IMR-90 (cell line): ENCODE measurements at regions not wholly inside any gene's neighbourhood (a gene's known extent, or its start where the extent isn't known, plus 50 kb on each side); places are given as distances from the start of the nearest gene placed in this dataset.

ENCODE experiments used
- ATAC-seq: fragments of 200-7000 bp; cut with Tn5 transposase; 2 replicates; pipeline ENCODE4 v1.9.1; 2020; ENCODE audit warnings: low read depth, mild to moderate bottlenecking, moderate library complexity
- BruUV-seq: library from RNA; stranded (reverse); fragments of 400-500 nt; replicated peaks from 2 replicates; lab custom pipeline; 2021; lab: Mats Ljungman, UMichigan
- CTCF ChIA-PET: fragments of 300-600 bp; formaldehyde crosslinking; extraction: SDS; loops from one replicate; lab custom pipeline; 2021; ENCODE audit warnings: antibody characterized with exemption; lab: Yijun Ruan, JAX
- POLR2A ChIA-PET: fragments of 300-600 bp; sonication (Branson Sonifier 250); formaldehyde crosslinking; loops from one replicate; lab custom pipeline; 2022; ENCODE audit warnings: antibody characterized with exemption; ENCODE audit not compliant: unreplicated experiment; lab: Charles Lee
- DNase-seq: peaks from one replicate; pipeline ENCODE4 v3.0.0; 2013
- H2AFZ ChIP-seq: replicated peaks from 2 replicates; pipeline ENCODE3; 2013; ENCODE audit warnings: low read length, mild to moderate bottlenecking; ENCODE audit not compliant: poor library complexity
- H2AK5ac ChIP-seq: 2 replicates; pipeline ENCODE4 v1.6.1; 2013; ENCODE audit warnings: low read depth, low read length, inconsistent platforms
- H2AK9ac ChIP-seq: replicated peaks from 2 replicates; pipeline ENCODE3; 2013; ENCODE audit warnings: mild to moderate bottlenecking, low read depth, low read length, moderate library complexity; ENCODE audit not compliant: poor library complexity
- H2BK120ac ChIP-seq: 2 replicates; pipeline ENCODE4 v1.6.1; 2013; ENCODE audit warnings: low read depth, low read length, inconsistent platforms
- H2BK15ac ChIP-seq: 3 replicates; pipeline ENCODE4 v1.6.1; 2013; ENCODE audit warnings: low read depth, low read length, inconsistent platforms
- H2BK20ac ChIP-seq: 2 replicates; pipeline ENCODE4 v1.6.1; 2013; ENCODE audit warnings: low read depth, mild to moderate bottlenecking, inconsistent platforms, low read length, moderate library complexity
- H2BK5ac ChIP-seq: 2 replicates; pipeline ENCODE4 v1.6.1; 2013; ENCODE audit warnings: mild to moderate bottlenecking, low read depth, low read length, inconsistent platforms; ENCODE audit not compliant: poor library complexity, severe bottlenecking
- H3K14ac ChIP-seq: replicated peaks from 2 replicates; pipeline ENCODE4 v1.6.1; 2013; ENCODE audit warnings: low read depth, low read length, inconsistent platforms
- H3K18ac ChIP-seq: 2 replicates; pipeline ENCODE4 v1.6.1; 2013; ENCODE audit warnings: low read depth, low read length, control low read depth
- H3K23ac ChIP-seq: 2 replicates; pipeline ENCODE4 v1.6.1; 2013; ENCODE audit warnings: low read depth, low read length, inconsistent platforms
- H3K27ac ChIP-seq: 2 replicates; pipeline ENCODE4 v1.5.1; 2013; ENCODE audit warnings: mild to moderate bottlenecking, control low read depth, low read length; ENCODE audit not compliant: insufficient read depth
- H3K27me3 ChIP-seq: 2 replicates; pipeline ENCODE4 v1.6.1; 2013; ENCODE audit warnings: low read length; ENCODE audit not compliant: control insufficient read depth, insufficient read depth
- H3K36me3 ChIP-seq: 2 replicates; pipeline ENCODE4 v1.6.1; 2013; ENCODE audit warnings: low read length, mixed read lengths; ENCODE audit not compliant: control insufficient read depth, insufficient read depth
- H3K4ac ChIP-seq: 2 replicates; pipeline ENCODE4 v1.6.1; 2013; ENCODE audit warnings: low read depth, low read length, inconsistent platforms
- H3K4me1 ChIP-seq: 2 replicates; pipeline ENCODE4 v1.6.1; 2013; ENCODE audit warnings: low read length, mixed read lengths; ENCODE audit not compliant: control insufficient read depth, insufficient read depth
- H3K4me2 ChIP-seq: 2 replicates; pipeline ENCODE4 v1.6.1; 2013; ENCODE audit warnings: low read depth, mild to moderate bottlenecking, control low read depth, low read length, moderate library complexity
- H3K4me3 ChIP-seq: 2 replicates; pipeline ENCODE4 v1.5.1; 2013; ENCODE audit warnings: low read depth, mild to moderate bottlenecking, control low read depth, low read length, moderate library complexity; ENCODE audit not compliant: insufficient read depth
- H3K56ac ChIP-seq: 2 replicates; pipeline ENCODE4 v1.6.1; 2013; ENCODE audit warnings: low read length, inconsistent platforms; ENCODE audit not compliant: insufficient read depth; ENCODE audit errors: extremely low read depth
- H3K79me1 ChIP-seq, 2 experiments: 2 replicates each; pipeline ENCODE4 v1.6.1; 2013; ENCODE audit warnings: low read length in 2 of 2, inconsistent platforms in 1 of 2, low read depth in 1 of 2
- H3K9ac ChIP-seq: 2 replicates; pipeline ENCODE4 v1.6.1; 2013; ENCODE audit warnings: low read depth, low read length, control low read depth
- H3K9me1 ChIP-seq: 2 replicates; pipeline ENCODE4 v1.6.1; 2013; ENCODE audit warnings: low read length, inconsistent platforms; ENCODE audit not compliant: insufficient read depth
- H3K9me3 ChIP-seq: 2 replicates; pipeline ENCODE4 v1.6.1; 2013; ENCODE audit warnings: low read length; ENCODE audit not compliant: control insufficient read depth, insufficient read depth
- H4K20me1 ChIP-seq: 2 replicates; pipeline ENCODE4 v1.6.1; 2013; ENCODE audit warnings: low read length, inconsistent platforms; ENCODE audit not compliant: insufficient read depth
- H4K5ac ChIP-seq: 2 replicates; pipeline ENCODE4 v1.6.1; 2013; ENCODE audit warnings: mild to moderate bottlenecking, low read depth, low read length, control low read depth
- H4K8ac ChIP-seq, 2 experiments: 2 replicates each; pipeline ENCODE4 v1.6.1; 2013; ENCODE audit warnings: low read depth in 2 of 2, low read length in 2 of 2, control low read depth in 1 of 2, inconsistent platforms in 1 of 2
- H4K91ac ChIP-seq: 2 replicates; pipeline ENCODE4 v1.6.1; 2013; ENCODE audit warnings: low read depth, low read length, inconsistent platforms; ENCODE audit not compliant: insufficient read depth
- BHLHE40 ChIP-seq: fragments of 150-350 bp; IDR thresholded peaks from 2 replicates; pipeline ENCODE4 v1.6.1; 2016; ENCODE audit warnings: mild to moderate bottlenecking, low read depth, low read length
- CEBPB ChIP-seq: IDR thresholded peaks from 2 replicates; pipeline ENCODE4 v1.6.1; 2012; ENCODE audit warnings: low read depth, low read length, improper control_type of control experiment
- CHD1 ChIP-seq: IDR thresholded peaks from 2 replicates; pipeline ENCODE4 v1.6.1; 2012; ENCODE audit warnings: low read depth, low read length, improper control_type of control experiment
- ELK1 ChIP-seq: fragments of 150-350 bp; IDR thresholded peaks from 2 replicates; pipeline ENCODE4 v1.6.1; 2016; ENCODE audit warnings: low read depth, mild to moderate bottlenecking, low read length, moderate library complexity, borderline replicate concordance
- FOS ChIP-seq: fragments of 150-350 bp; IDR thresholded peaks from 2 replicates; pipeline ENCODE4 v1.6.1; 2016; ENCODE audit warnings: low read depth, low read length
- MAZ ChIP-seq: IDR thresholded peaks from 2 replicates; pipeline ENCODE4 v1.6.1; 2012; ENCODE audit warnings: low read depth, mild to moderate bottlenecking, low read length, improper control_type of control experiment, moderate library complexity, borderline replicate concordance
- MXI1 ChIP-seq: IDR thresholded peaks from 2 replicates; pipeline ENCODE4 v1.6.1; 2012; ENCODE audit warnings: low read depth, mild to moderate bottlenecking, low read length, moderate library complexity, borderline replicate concordance
- NFE2L2 ChIP-seq: fragments of 150-350 bp; IDR thresholded peaks from 2 replicates; pipeline ENCODE4 v1.6.1; 2016; ENCODE audit warnings: low read depth, mild to moderate bottlenecking, low read length
- POLR2A ChIP-seq: IDR thresholded peaks from 2 replicates; pipeline ENCODE4 v1.6.1; 2012; ENCODE audit warnings: mild to moderate bottlenecking, low read depth, low read length
- RAD21 ChIP-seq: IDR thresholded peaks from 2 replicates; pipeline ENCODE4 v1.6.1; 2012; ENCODE audit warnings: low read length, improper control_type of control experiment
- RCOR1 ChIP-seq: IDR thresholded peaks from 2 replicates; pipeline ENCODE4 v1.6.1; 2012; ENCODE audit warnings: mild to moderate bottlenecking, low read length, improper control_type of control experiment; ENCODE audit not compliant: insufficient replicate concordance
- RFX5 ChIP-seq: IDR thresholded peaks from 2 replicates; pipeline ENCODE4 v1.8.0; 2012; ENCODE audit warnings: low read depth, mild to moderate bottlenecking, low read length, moderate library complexity
- SMC3 ChIP-seq: fragments of 150-350 bp; IDR thresholded peaks from 2 replicates; pipeline ENCODE4 v1.6.1; 2016; ENCODE audit warnings: low read depth, mild to moderate bottlenecking, antibody characterized with exemption, low read length, moderate library complexity
- USF2 ChIP-seq: fragments of 150-350 bp; IDR thresholded peaks from 2 replicates; pipeline ENCODE4 v1.6.1; 2017; ENCODE audit warnings: mild to moderate bottlenecking, antibody characterized with exemption, low read length, low read depth
- dilution Hi-C: fragments of 300-500 bp; cut with HindIII; formaldehyde crosslinking; loops from one replicate; pipeline ENCODE4 v1.14.3; 2018; ENCODE audit warnings: low sequenced_read_pairs; ENCODE audit not compliant: unreplicated experiment
- in situ Hi-C: fragments of 300-500 bp; cut with MboI; formaldehyde crosslinking; loops from 3 replicates; pipeline ENCODE4 v1.14.3; 2019; ENCODE audit warnings: low sequenced_read_pairs, inconsistent platforms, mixed read lengths
- intact Hi-C: fragments of 100-400 bp; cut with micrococcal nuclease; formaldehyde crosslinking; loops from 2 replicates; pipeline ENCODE4 v1.10.0; 2022

- ATAC-seq = no peak
- dilution Hi-C loops = no loop called here
These were observed 1288.6 kb upstream of the CDH2 start for GRCh38 chr18:29465526-29465925.

More at GRCh38 chr18:29465526-29465925, 1288.6 kb upstream of the CDH2 start:
- Histone ChIP-seq H2BK15ac (no peak overlapping the region), H2AK5ac (no peak overlapping the region), H3K18ac (no peak overlapping the region), H2BK5ac (no peak overlapping the region), H3K56ac (no peak overlapping the region), H3K9ac (no peak overlapping the region), H3K23ac (no peak overlapping the region), H3K4me2 (no peak overlapping the region), H2AFZ (no peak overlapping the region), H3K9me1 (no peaks in the 10 kb centered on the region), H2BK120ac (no peak overlapping the region), H3K9me3 (no peaks in the 10 kb centered on the region), H3K4me1 (no peaks in the 10 kb centered on the region), H2BK20ac (no peak overlapping the region), H3K36me3 (no peaks in the 10 kb centered on the region), H4K5ac (no peak overlapping the region), H4K91ac (no peak overlapping the region), H3K4ac (no peak overlapping the region), H3K79me1 (no peaks in the 10 kb centered on the region), H4K8ac (no peak overlapping the region), H3K27me3 (no peaks in the 10 kb centered on the region), H3K4me3 (no peak overlapping the region), H3K14ac (no peak overlapping the region), H3K27ac (no peak overlapping the region), H2AK9ac (no peak overlapping the region), H4K20me1 (no peaks in the 10 kb centered on the region)
- intact Hi-C loops (no loop called here), in situ Hi-C loops (no loop called here)
- TF ChIP-seq ELK1 = no peak
- TF ChIP-seq MAZ = no peak
- no peak for TF ChIP-seq RFX5
- TF ChIP-seq NFE2L2 = no peak
- no peak for TF ChIP-seq CEBPB
- TF ChIP-seq RAD21 = no peak
- no peak for TF ChIP-seq MXI1
- TF ChIP-seq CHD1 = no peak
- no peak for TF ChIP-seq SMC3
- no peak for TF ChIP-seq POLR2A
- TF ChIP-seq RCOR1 = no peak
- TF ChIP-seq FOS = no peak
- no peak for TF ChIP-seq USF2
- no peak for TF ChIP-seq BHLHE40
- ChIA-PET POLR2A (no interaction called here), CTCF (no interaction called here)
- no TSS peak for BruUV-seq
- DNase-seq = no peak
